ENCODE measurements at regions not wholly inside any gene's neighbourhood (a gene's known extent, or its start where the extent isn't known, plus 50 kb on each side); places are given as distances from the start of the nearest gene placed in this dataset.

- TF ChIP-seq CTCF (IDR thresholded peaks at IDR 0.05; ENCODE audit: low read depth, low read length), result no peak
- no peak for TF ChIP-seq POLR2A (IDR thresholded peaks at IDR 0.05; ENCODE audit: extremely low read depth, insufficient read length)
- TF ChIP-seq MAX (IDR thresholded peaks at IDR 0.05; ENCODE audit: low read depth, low read length), result no peak
- TF ChIP-seq MYC (IDR thresholded peaks at IDR 0.05; ENCODE audit: low read depth, low read length), result no peak
Measured at GRCh38 chr7:124432009-124432578, 333.5 kb downstream of the GPR37 start.

All from NB4 (cell line).